GM12892 (cell line): ENCODE measurements at regions not wholly inside any gene's neighbourhood (a gene's known extent, or its start where the extent isn't known, plus 50 kb on each side); places are given as distances from the start of the nearest gene placed in this dataset.

Experiments used
- POLR2A ChIP-seq: IDR thresholded peaks from 2 replicates; pipeline ENCODE4 v1.6.1; 2011; ENCODE audit warnings: low read depth, low read length, control low read depth
- POLR2AphosphoS5 ChIP-seq: IDR thresholded peaks from 2 replicates; pipeline ENCODE4 v1.6.1; 2011; ENCODE audit warnings: low read depth, low read length, control low read depth
- TAF1 ChIP-seq: IDR thresholded peaks from 2 replicates; pipeline ENCODE4 v1.6.1; 2011; ENCODE audit warnings: low read depth, mild to moderate bottlenecking, control low read depth, low read length, borderline replicate concordance

DNA sequence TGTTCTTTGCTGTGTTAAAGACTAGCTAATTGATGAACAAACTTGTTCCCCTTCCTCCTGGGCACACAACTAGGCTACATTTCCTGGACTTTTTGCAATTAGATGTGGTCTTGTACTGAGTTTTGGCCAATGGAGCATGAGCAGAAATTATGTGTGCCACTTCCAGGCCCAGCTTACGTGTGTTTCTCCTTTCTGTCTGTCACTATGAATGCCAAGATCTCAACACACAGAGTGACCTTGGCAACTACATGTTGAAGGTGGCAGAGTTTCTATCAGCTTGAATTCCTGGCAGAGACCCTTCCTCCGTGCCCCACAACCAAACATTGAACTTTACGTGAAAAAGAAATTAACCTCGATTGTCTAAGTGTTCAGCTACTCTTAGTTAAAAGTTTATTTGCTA, 81.7 kb upstream of the PIAS1 start:
- no peak for TF ChIP-seq POLR2AphosphoS5
- TF ChIP-seq POLR2A, result no peak
- no peak for TF ChIP-seq TAF1
